ENCODE measurements at regions not wholly inside any gene's neighbourhood (a gene's known extent, or its start where the extent isn't known, plus 50 kb on each side); places are given as distances from the start of the nearest gene placed in this dataset.

DNA sequence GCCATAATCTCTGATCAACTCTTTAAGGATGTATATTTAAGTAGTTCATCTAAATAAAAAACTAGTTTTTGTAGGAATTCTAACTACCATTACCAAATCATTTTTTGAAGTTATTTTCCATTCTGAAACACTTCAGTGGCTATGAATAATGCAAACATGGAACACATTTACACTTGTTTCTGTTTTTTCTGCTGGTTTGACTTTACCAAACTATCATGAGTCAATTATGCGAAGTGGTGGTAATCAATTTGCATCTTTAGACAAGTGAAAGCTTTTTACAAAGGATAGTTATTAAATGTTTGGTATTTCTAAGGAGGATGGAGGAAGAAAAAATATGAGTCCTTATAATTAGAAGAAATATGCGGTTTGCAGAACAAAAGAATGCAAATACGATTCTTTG, 202.0 kb upstream of the MMADHC start:
- ATAC-seq (no peak), DNase-seq (no peak)
- no peak for TF ChIP-seq POLR2A (IDR thresholded peaks at IDR 0.05)
- TF ChIP-seq, protein P1, sequence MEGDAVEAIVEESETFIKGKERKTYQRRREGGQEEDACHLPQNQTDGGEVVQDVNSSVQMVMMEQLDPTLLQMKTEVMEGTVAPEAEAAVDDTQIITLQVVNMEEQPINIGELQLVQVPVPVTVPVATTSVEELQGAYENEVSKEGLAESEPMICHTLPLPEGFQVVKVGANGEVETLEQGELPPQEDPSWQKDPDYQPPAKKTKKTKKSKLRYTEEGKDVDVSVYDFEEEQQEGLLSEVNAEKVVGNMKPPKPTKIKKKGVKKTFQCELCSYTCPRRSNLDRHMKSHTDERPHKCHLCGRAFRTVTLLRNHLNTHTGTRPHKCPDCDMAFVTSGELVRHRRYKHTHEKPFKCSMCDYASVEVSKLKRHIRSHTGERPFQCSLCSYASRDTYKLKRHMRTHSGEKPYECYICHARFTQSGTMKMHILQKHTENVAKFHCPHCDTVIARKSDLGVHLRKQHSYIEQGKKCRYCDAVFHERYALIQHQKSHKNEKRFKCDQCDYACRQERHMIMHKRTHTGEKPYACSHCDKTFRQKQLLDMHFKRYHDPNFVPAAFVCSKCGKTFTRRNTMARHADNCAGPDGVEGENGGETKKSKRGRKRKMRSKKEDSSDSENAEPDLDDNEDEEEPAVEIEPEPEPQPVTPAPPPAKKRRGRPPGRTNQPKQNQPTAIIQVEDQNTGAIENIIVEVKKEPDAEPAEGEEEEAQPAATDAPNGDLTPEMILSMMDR (IDR thresholded peaks at IDR 0.05) = no peak
- WGBS, 4 donors = 91 to 93% (median 93%) methylated on average over 3 of the region's 3 CpGs
- H3K27me3 ChIP-seq = no peaks in the 10 kb centered on the region
- H3K4me3 ChIP-seq = no peak overlapping the region
- H3K36me3 ChIP-seq = no peaks in the 10 kb centered on the region
- intact Hi-C loops (cut with DNase I) = no loop called here
- H3K27ac ChIP-seq = no peak overlapping the region
- H3K9me3 ChIP-seq = peaks cover 0 to 10% (median 0%) of the 10 kb centered on the region in 12 donors
- no peaks in the 10 kb centered on the region for H3K4me1 ChIP-seq

DNA sequence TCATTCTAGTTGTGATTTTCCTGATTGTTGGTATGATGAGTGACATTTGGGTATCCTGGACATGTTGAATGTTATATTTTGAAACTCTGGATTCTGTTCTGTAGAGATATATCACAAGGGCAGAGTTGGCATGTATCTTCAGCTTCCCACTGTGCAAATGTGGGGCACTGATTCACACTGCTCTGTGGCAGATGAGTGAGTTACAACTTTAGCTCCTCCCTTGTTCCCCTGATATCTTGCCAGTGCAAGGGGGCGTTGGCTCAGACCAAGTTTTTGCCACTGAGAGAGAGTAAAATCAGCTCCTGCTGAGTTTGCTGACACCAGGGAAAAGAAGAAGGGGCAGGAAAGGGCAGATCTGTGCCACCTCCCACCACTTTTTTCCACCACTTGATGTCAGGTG, 199.6 kb upstream of the MMADHC start:
- 38 to 65% (median 57%) methylated on average over 1 of the region's 1 CpG for WGBS, 4 donors
- peaks cover 0 to 10% (median 0%) of the 10 kb centered on the region in 12 donors for H3K9me3 ChIP-seq
- H3K4me3 ChIP-seq = no peak overlapping the region
- DNase-seq (no peak), ATAC-seq (no peak)
- intact Hi-C loops (cut with DNase I) = no loop called here
- no peaks in the 10 kb centered on the region for H3K27me3 ChIP-seq
- H3K4me1 ChIP-seq = no peaks in the 10 kb centered on the region
- no peak for TF ChIP-seq POLR2A (IDR thresholded peaks at IDR 0.05)
- TF ChIP-seq, protein P1 (IDR thresholded peaks at IDR 0.05) = no peak
- H3K36me3 ChIP-seq = no peaks in the 10 kb centered on the region
- no peak overlapping the region for H3K27ac ChIP-seq

DNA sequence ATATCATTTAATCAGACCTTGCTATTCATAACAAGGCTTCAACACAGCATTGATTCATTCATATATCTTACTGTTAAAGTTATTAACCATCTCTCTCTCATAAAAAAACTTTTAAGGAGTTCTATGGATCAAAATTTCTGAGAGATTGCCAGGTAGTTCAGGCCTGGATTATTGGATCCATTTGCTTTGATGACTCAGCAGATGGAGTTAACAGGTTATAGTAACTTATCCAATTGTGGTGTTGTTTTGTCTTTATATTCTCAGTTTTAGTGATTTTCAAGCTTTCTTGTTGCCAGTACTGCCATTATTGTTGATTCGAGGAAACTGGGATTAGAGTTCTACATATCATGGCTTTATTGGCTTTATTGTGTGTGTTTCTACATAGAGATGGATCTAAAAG, 195.7 kb upstream of the MMADHC start:
- 74 to 98% (median 90%) methylated on average over 1 of the region's 1 CpG for WGBS, 4 donors
- no peak for DNase-seq
- no peaks in the 10 kb centered on the region for H3K27me3 ChIP-seq
- no peaks in the 10 kb centered on the region for H3K4me1 ChIP-seq
- TF ChIP-seq, protein P1 (IDR thresholded peaks at IDR 0.05) = no peak
- no peak for TF ChIP-seq POLR2A (IDR thresholded peaks at IDR 0.05)
- H3K9me3 ChIP-seq = peaks cover 0 to 10% (median 0%) of the 10 kb centered on the region in 12 donors
- no peaks in the 10 kb centered on the region for H3K36me3 ChIP-seq
- no peak for ATAC-seq
- H3K4me3 ChIP-seq = no peak overlapping the region
- no peak overlapping the region for H3K27ac ChIP-seq
- intact Hi-C loops (cut with DNase I) = loop anchor here in 1 of 10 donors (2.0 kb wide), 1 partner anchor 50 kb away; no protein-coding TSS in a partner anchor

DNA sequence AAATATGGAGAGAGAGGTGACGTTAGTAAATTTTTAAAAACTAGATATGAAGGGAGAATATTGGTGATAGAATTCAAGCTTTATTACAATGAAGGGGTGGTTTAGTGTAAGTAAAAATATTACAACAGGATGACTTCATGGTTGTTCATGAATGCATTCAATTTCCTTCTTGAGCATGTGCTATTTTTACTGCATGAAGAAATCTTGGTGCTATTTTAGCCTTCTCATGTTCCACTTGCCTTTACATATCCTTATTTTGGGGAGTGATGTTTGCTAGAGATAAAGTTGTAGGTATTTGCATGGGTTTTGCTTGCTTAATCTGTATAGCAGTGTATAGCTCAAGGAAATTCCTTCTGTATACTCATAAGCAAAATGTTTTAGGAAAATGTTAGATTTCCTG, 195.0 kb upstream of the MMADHC start:
- peaks cover 0 to 10% (median 0%) of the 10 kb centered on the region in 12 donors for H3K9me3 ChIP-seq
- intact Hi-C loops (cut with DNase I) = loop anchor here in 1 of 10 donors (2.0 kb wide), 1 partner anchor 50 kb away; no protein-coding TSS in a partner anchor
- 84 to 90% (median 89%) methylated on average over 1 of the region's 1 CpG for WGBS, 4 donors
- no peaks in the 10 kb centered on the region for H3K4me1 ChIP-seq
- no peaks in the 10 kb centered on the region for H3K27me3 ChIP-seq
- no peak overlapping the region for H3K4me3 ChIP-seq
- H3K27ac ChIP-seq = no peak overlapping the region
- TF ChIP-seq, protein P1 (IDR thresholded peaks at IDR 0.05) = no peak
- no peak for TF ChIP-seq POLR2A (IDR thresholded peaks at IDR 0.05)
- no peaks in the 10 kb centered on the region for H3K36me3 ChIP-seq
- ATAC-seq = no peak
- DNase-seq = no peak
